ENCODE measurements at regions not wholly inside any gene's neighbourhood (a gene's known extent, or its start where the extent isn't known, plus 50 kb on each side); places are given as distances from the start of the nearest gene placed in this dataset.

DNA sequence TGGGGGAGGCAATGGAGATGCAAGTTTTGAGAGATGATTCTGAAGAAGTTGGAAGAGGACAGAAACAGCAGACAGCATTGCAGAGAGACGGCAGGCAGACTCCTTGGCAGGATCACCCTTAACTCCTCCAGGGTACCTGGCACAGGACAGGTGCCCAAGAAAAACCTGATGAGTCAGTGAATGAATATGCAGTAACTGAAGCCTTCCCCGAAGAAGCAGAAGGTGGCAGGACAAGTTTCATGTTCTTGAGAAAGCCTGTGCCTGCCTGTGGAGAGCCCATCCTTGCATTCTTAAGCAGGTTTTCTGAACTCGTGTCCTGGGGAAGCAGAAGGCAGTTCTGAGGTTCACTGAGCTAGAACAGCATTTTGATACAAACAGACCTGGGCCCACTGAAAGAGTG, 79.6 kb upstream of the SASH1 start:
- H3K9me3 ChIP-seq: no peaks in the 10 kb centered on the region
- WGBS (ENCODE audit: missing lambda C conversion rate): 37% methylated on average over 3 of the region's 3 CpGs
- H3K27ac ChIP-seq: no peak overlapping the region
- H3K4me3 ChIP-seq: no peak overlapping the region
- H3K4me1 ChIP-seq: peaks cover 3% of the 10 kb centered on the region; the same call in 2 of the 3 replicates
- no peak for ATAC-seq
- FAIRE-seq: no peak
- peak in 1 of 2 experiments; percentile 1 for DNase-seq (ENCODE audit: low read depth in 1 of 2, low spot score in 1 of 2)
- no peak overlapping the region for H3K4me2 ChIP-seq
- ChIA-PET POLR2A (no interaction called here), CTCF (interaction anchor here (0.8 kb wide), 1 partner anchor 86 kb away, joined by 3 read pairs; no protein-coding TSS in a partner anchor)
- TF ChIP-seq TFCP2L1 (CRISPR knock-in tag; IDR thresholded peaks at IDR 0.05) (no peak), CBX8 (IDR thresholded peaks at IDR 0.05) (no peak), CHD4 (IDR thresholded peaks at IDR 0.05; ENCODE audit: borderline replicate concordance) (no peak), FOXS1 (CRISPR knock-in tag; IDR thresholded peaks at IDR 0.05) (no peak), ZC3H11A (IDR thresholded peaks at IDR 0.05) (no peak), FOSL2 (IDR thresholded peaks at IDR 0.05) (no peak), FOSL2 (CRISPR knock-in tag; IDR thresholded peaks at IDR 0.05) (no peak), MAFK (IDR thresholded peaks at IDR 0.05; ENCODE audit: partially characterized antibody) (no peak), JUNB (IDR thresholded peaks at IDR 0.05) (no peak), ESRRA (IDR thresholded peaks at IDR 0.05; ENCODE audit: borderline replicate concordance, low read length) (no peak), RAD21 (conservative IDR thresholded peaks at IDR 0.05 in 1 of 2, IDR thresholded peaks at IDR 0.05 in 1 of 2) (no peak), NR3C1 (IDR thresholded peaks at IDR 0.05) (no peak), HEYL (CRISPR knock-in tag; IDR thresholded peaks at IDR 0.05) (no peak), ZNF302 (CRISPR knock-in tag; IDR thresholded peaks at IDR 0.05) (no peak), RNF2 (IDR thresholded peaks at IDR 0.05; ENCODE audit: borderline replicate concordance, low read depth) (no peak), RCOR1 (IDR thresholded peaks at IDR 0.05; ENCODE audit: low read depth, low read length) (no peak), MYC (IDR thresholded peaks at IDR 0.05; ENCODE audit: borderline replicate concordance, low read length) (no peak), JUN (IDR thresholded peaks at IDR 0.05) (no peak), HOXA7 (CRISPR knock-in tag; IDR thresholded peaks at IDR 0.05) (no peak), PBX3 (IDR thresholded peaks at IDR 0.05) (no peak), CEBPB (IDR thresholded peaks at IDR 0.05) (no peak)

DNA sequence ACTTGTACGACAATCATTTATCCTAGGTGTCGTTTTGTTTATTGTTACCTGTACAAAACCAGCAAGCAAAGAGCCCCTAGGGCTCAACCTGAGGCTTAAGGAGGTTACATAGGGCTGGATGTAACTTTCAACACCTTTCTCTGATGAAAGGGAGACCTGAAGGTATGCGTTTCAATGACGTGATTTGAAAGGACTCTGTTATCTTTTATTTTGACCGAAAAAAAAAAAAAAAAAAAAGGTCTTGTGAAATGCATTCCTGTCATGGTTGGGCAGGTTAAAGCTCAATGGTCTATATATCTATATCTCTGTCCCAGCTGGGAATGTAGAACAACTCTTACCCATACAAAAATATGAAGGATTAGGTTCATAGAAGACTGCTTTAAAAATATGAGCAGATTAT, 78.7 kb upstream of the SASH1 start:
- FAIRE-seq (no peak), ATAC-seq (no peak), DNase-seq (ENCODE audit: low read depth in 1 of 2, low spot score in 1 of 2) (no peak)
- no peak overlapping the region for H3K4me3 ChIP-seq
- ChIA-PET CTCF (interaction anchor here (0.8 to 1.1 kb wide), 2 partner anchors 87 kb away, joined by 3 read pairs; no protein-coding TSS in a partner anchor), POLR2A (no interaction called here)
- H3K4me1 ChIP-seq: peaks cover 10% of the 10 kb centered on the region
- no peak overlapping the region for H3K4me2 ChIP-seq
- WGBS (ENCODE audit: missing lambda C conversion rate): 63% methylated on average over 5 of the region's 5 CpGs
- H3K9me3 ChIP-seq: no peaks in the 10 kb centered on the region
- no peak for TF ChIP-seq HOXB5 (CRISPR knock-in tag; IDR thresholded peaks at IDR 0.05)
- TF ChIP-seq RAD21 (conservative IDR thresholded peaks at IDR 0.05 in 1 of 2, IDR thresholded peaks at IDR 0.05 in 1 of 2): no peak
- H3K27ac ChIP-seq: no peak overlapping the region

DNA sequence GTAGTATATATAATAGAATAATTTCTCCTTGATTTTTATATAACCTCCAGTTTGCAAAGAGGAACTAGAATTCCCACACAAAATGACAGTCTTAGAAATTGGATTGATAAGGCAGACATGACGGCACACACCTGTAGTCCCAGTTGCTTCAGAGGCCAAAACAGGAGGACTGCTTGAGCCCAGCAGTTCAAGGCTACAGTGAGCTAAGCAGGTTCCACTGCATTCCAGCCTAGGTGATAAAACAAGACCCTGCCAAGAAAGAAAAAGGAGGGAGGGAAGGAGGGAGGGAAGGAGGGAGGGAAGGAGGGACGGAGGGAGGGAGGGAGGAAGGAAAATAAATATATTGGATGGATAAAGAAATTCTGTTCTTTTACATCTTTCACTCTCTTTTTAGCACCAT, 77.6 kb upstream of the SASH1 start:
- peaks cover 10% of the 10 kb centered on the region for H3K4me1 ChIP-seq
- 90% methylated on average over 2 of the region's 2 CpGs for WGBS (ENCODE audit: missing lambda C conversion rate)
- H3K27ac ChIP-seq: no peak overlapping the region
- DNase-seq (ENCODE audit: low read depth in 1 of 2, low spot score in 1 of 2) (no peak), FAIRE-seq (no peak), ATAC-seq (no peak)
- CTCF ChIA-PET: interaction anchor here (1.0 to 1.1 kb wide), 3 partner anchors 10 to 88 kb away, joined by 3 to 4 read pairs (median 3); no protein-coding TSS in a partner anchor
- POLR2A ChIA-PET: no interaction called here
- no peak overlapping the region for H3K4me3 ChIP-seq
- no peaks in the 10 kb centered on the region for H3K9me3 ChIP-seq
- no peak overlapping the region for H3K4me2 ChIP-seq
- TF ChIP-seq BHLHE40 (IDR thresholded peaks at IDR 0.05; ENCODE audit: low read depth, low read length) (no peak), SMC3 (IDR thresholded peaks at IDR 0.05) (no peak), HDAC2 (IDR thresholded peaks at IDR 0.05) (no peak), HOXA7 (CRISPR knock-in tag; IDR thresholded peaks at IDR 0.05) (no peak), ZFP36 (IDR thresholded peaks at IDR 0.05; ENCODE audit: borderline replicate concordance, partially characterized antibody) (no peak), MAFK (IDR thresholded peaks at IDR 0.05; ENCODE audit: partially characterized antibody) (no peak), CBX8 (IDR thresholded peaks at IDR 0.05) (no peak), JUN (IDR thresholded peaks at IDR 0.05) (no peak), KDM1A (IDR thresholded peaks at IDR 0.05; ENCODE audit: low read depth) (no peak), EHMT2 (IDR thresholded peaks at IDR 0.05; ENCODE audit: low read depth) (no peak), ZC3H11A (IDR thresholded peaks at IDR 0.05) (no peak), CTCF (IDR thresholded peaks at IDR 0.05) (no peak), EP300 (IDR thresholded peaks at IDR 0.05) (no peak), ESRRA (IDR thresholded peaks at IDR 0.05; ENCODE audit: borderline replicate concordance, low read length) (no peak)
- TF ChIP-seq, protein P1, sequence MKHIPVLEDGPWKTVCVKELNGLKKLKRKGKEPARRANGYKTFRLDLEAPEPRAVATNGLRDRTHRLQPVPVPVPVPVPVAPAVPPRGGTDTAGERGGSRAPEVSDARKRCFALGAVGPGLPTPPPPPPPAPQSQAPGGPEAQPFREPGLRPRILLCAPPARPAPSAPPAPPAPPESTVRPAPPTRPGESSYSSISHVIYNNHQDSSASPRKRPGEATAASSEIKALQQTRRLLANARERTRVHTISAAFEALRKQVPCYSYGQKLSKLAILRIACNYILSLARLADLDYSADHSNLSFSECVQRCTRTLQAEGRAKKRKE (CRISPR knock-in tag; IDR thresholded peaks at IDR 0.05; ENCODE audit: low read depth): no peak
- TF ChIP-seq, protein P2, sequence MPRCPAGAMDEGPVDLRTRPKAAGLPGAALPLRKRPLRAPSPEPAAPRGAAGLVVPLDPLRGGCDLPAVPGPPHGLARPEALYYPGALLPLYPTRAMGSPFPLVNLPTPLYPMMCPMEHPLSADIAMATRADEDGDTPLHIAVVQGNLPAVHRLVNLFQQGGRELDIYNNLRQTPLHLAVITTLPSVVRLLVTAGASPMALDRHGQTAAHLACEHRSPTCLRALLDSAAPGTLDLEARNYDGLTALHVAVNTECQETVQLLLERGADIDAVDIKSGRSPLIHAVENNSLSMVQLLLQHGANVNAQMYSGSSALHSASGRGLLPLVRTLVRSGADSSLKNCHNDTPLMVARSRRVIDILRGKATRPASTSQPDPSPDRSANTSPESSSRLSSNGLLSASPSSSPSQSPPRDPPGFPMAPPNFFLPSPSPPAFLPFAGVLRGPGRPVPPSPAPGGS (IDR thresholded peaks at IDR 0.05): no peak
